Kidney (tissue), 13 donors: ENCODE measurements at regions not wholly inside any gene's neighbourhood (a gene's known extent, or its start where the extent isn't known, plus 50 kb on each side); places are given as distances from the start of the nearest gene placed in this dataset.

Experiments used
- DNase-seq, 5 donors: peaks; one replicate each; pipeline ENCODE4 v3.0.0-alpha.2; 2013 to 2020
- FAIRE-seq: peaks from 2 replicates; lab custom pipeline; 2012; peaks lifted over from hg19 to GRCh38; lab: Jason Lieb, UNC
- H3K27ac ChIP-seq, 2 donors: one replicate each; pipeline ENCODE4 v1.7.0; 2013; ENCODE audit warnings: low read depth in 2 of 2, low read length in 2 of 2, inconsistent platforms in 1 of 2
- H3K27me3 ChIP-seq: one replicate; pipeline ENCODE4 v1.7.1; 2013; ENCODE audit warnings: low read length, inconsistent platforms; ENCODE audit not compliant: control insufficient read depth, insufficient read depth
- H3K36me3 ChIP-seq, 3 donors: one replicate each; pipeline versions ENCODE4 v1.7.0 to v1.7.1; 2013; ENCODE audit warnings: low read length in 3 of 3, control low read depth in 1 of 3, inconsistent platforms in 1 of 3; ENCODE audit not compliant: insufficient read depth in 3 of 3, control insufficient read depth in 2 of 3
- H3K4me1 ChIP-seq, 3 donors: one replicate each; pipeline versions ENCODE4 v1.7.0 to v1.7.1; 2013; ENCODE audit warnings: low read length in 3 of 3, inconsistent platforms in 1 of 3, low read depth in 1 of 3; ENCODE audit not compliant: control insufficient read depth in 2 of 3, insufficient read depth in 2 of 3
- H3K4me3 ChIP-seq, 3 donors: one replicate each; pipeline versions ENCODE4 v1.7.0 to v1.8.1; 2013; ENCODE audit warnings: low read length in 3 of 3, control low read depth in 1 of 3, inconsistent platforms in 1 of 3
- H3K9ac ChIP-seq, 3 donors: one replicate each; pipeline versions ENCODE4 v1.7.0 to v1.7.1; 2013; ENCODE audit warnings: low read length in 3 of 3, control low read depth in 1 of 3, inconsistent platforms in 1 of 3
- H3K9me3 ChIP-seq, 3 donors: one replicate each; pipeline versions ENCODE4 v1.7.0 to v1.7.1; 2013; ENCODE audit warnings: low read length in 3 of 3, control low read depth in 1 of 3, inconsistent platforms in 1 of 3; ENCODE audit not compliant: control insufficient read depth in 2 of 3, insufficient read depth in 1 of 3
- CTCF ChIP-seq: IDR thresholded peaks from 3 replicates; pipeline ENCODE4 v1.5.1; 2012; ENCODE audit warnings: mild to moderate bottlenecking, moderate library complexity, borderline replicate concordance; ENCODE audit not compliant: insufficient read depth; ENCODE audit errors: extremely low read depth
- intact Hi-C: fragments of 100-400 bp; cut with DNase I; formaldehyde crosslinking; loops from one replicate; pipeline ENCODE4 v1.11.1; 2022
- donor health status: control.
- donor health status: control.
- donor health status: control.
- donor health status: control.
- donor health status: control.
- donor health status: DM: yes; HTN: yes; CAD: no.
- donor health status: Normal renal cell carcinoma (clear cell type).

GRCh38 chr14:48113713-48114112 lies 438.3 kb upstream of the MDGA2 start:
- Histone ChIP-seq H3K27me3 (no peaks in the 10 kb centered on the region), H3K27ac (no peak overlapping the region), H3K9me3 (no peaks in the 10 kb centered on the region), H3K4me1 (no peaks in the 10 kb centered on the region), H3K9ac (no peak overlapping the region), H3K4me3 (no peak overlapping the region), H3K36me3 (no peaks in the 10 kb centered on the region)
- intact Hi-C loops: no loop called here
- DNase-seq (no peak), FAIRE-seq (no peak)
- no peak for TF ChIP-seq CTCF

- no peaks in the 10 kb centered on the region for H3K9me3 ChIP-seq
- H3K36me3 ChIP-seq: no peaks in the 10 kb centered on the region
- TF ChIP-seq CTCF: no peak
- no peaks in the 10 kb centered on the region for H3K4me1 ChIP-seq
- DNase-seq (no peak), FAIRE-seq (no peak)
- H3K27me3 ChIP-seq: no peaks in the 10 kb centered on the region
- no peak overlapping the region for H3K27ac ChIP-seq
- intact Hi-C loops: no loop called here
- no peak overlapping the region for H3K4me3 ChIP-seq
- no peak overlapping the region for H3K9ac ChIP-seq
Measured at GRCh38 chr14:48111151-48111550, 435.7 kb upstream of the MDGA2 start.

GRCh38 chr14:48107646-48108045 lies 432.2 kb upstream of the MDGA2 start:
- Histone ChIP-seq H3K27me3 (no peaks in the 10 kb centered on the region), H3K36me3 (no peaks in the 10 kb centered on the region), H3K9ac (no peak overlapping the region), H3K4me3 (no peak overlapping the region), H3K4me1 (no peaks in the 10 kb centered on the region), H3K9me3 (no peaks in the 10 kb centered on the region), H3K27ac (no peak overlapping the region)
- intact Hi-C loops: no loop called here
- TF ChIP-seq CTCF: no peak
- DNase-seq: no peak
- no peak for FAIRE-seq

GRCh38 chr14:48096897-48097296 lies 421.5 kb upstream of the MDGA2 start:
- intact Hi-C loops: no loop called here
- DNase-seq (no peak), FAIRE-seq (no peak)
- Histone ChIP-seq H3K36me3 (no peaks in the 10 kb centered on the region), H3K4me1 (no peaks in the 10 kb centered on the region), H3K4me3 (no peak overlapping the region), H3K27me3 (no peaks in the 10 kb centered on the region), H3K9me3 (no peaks in the 10 kb centered on the region), H3K9ac (no peak overlapping the region), H3K27ac (no peak overlapping the region)
- TF ChIP-seq CTCF: no peak
